ENCODE measurements at regions not wholly inside any gene's neighbourhood (a gene's known extent, or its start where the extent isn't known, plus 50 kb on each side); places are given as distances from the start of the nearest gene placed in this dataset.

DNA sequence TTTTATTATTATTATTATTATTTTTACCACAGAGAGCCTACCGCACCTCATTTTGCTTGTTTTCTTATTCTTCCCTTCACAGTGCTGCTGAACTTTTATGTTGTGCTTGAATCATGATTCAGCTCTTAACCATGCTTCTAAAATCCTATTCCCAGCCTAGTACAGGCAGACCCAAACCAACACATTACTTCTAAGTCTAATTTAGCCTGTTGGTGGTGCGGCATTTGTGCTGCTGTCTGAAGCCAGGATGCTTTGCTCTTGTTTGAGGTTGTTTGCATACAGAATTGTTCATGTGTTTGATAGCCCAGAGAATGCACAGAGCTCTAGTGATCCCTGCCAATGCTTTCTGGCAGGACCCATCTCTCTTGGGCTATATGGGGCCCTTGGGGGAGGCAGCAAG, 213.5 kb upstream of the KCNG1 start:
- TF ChIP-seq, protein P1, sequence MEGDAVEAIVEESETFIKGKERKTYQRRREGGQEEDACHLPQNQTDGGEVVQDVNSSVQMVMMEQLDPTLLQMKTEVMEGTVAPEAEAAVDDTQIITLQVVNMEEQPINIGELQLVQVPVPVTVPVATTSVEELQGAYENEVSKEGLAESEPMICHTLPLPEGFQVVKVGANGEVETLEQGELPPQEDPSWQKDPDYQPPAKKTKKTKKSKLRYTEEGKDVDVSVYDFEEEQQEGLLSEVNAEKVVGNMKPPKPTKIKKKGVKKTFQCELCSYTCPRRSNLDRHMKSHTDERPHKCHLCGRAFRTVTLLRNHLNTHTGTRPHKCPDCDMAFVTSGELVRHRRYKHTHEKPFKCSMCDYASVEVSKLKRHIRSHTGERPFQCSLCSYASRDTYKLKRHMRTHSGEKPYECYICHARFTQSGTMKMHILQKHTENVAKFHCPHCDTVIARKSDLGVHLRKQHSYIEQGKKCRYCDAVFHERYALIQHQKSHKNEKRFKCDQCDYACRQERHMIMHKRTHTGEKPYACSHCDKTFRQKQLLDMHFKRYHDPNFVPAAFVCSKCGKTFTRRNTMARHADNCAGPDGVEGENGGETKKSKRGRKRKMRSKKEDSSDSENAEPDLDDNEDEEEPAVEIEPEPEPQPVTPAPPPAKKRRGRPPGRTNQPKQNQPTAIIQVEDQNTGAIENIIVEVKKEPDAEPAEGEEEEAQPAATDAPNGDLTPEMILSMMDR (conservative IDR thresholded peaks at IDR 0.05) = no peak
- no peak overlapping the region for H3K27ac ChIP-seq

DNA sequence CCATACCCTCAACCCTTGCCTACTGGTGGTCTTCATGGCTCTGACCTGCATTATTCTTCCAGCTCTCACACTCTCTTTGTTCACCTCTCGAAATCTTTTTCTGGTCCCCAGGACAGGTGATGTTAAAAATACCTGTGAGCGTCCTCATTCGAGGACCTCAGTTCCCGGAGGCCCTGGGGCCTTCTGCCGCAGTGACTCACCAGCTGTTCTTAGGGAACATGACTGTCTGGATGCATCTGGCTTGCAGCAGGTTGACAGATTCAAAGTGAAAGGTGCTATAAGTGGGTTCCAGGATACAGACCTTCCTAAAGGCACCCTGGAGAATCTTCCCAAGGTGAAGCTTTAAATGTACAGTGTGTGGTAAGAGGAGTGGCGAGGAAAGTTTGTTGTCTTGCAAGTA, 210.4 kb upstream of the KCNG1 start:
- no peak overlapping the region for H3K27ac ChIP-seq
- TF ChIP-seq, protein P1 (conservative IDR thresholded peaks at IDR 0.05) = no peak

DNA sequence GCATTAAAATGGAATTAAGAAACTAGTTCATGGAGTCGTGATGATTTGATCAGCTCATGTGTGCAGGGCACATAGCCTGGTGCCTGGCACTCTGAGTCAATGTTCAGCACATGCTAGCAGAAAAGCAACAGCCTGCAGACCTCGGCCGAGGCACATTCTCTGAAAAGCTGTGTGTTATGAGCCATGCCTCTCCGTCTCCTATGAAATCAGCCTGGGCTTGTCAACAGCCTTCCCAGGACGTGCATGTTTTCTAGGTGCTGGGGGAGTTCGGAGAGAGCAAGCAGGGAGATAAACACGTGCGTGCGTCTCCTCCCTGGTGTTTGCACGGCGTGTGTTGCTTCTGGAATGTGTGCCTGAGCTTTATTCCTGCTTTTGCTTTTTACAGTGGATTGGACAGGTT, 207.8 kb upstream of the KCNG1 start:
- TF ChIP-seq, protein P1 (conservative IDR thresholded peaks at IDR 0.05) = no peak
- H3K27ac ChIP-seq = no peak overlapping the region

DNA sequence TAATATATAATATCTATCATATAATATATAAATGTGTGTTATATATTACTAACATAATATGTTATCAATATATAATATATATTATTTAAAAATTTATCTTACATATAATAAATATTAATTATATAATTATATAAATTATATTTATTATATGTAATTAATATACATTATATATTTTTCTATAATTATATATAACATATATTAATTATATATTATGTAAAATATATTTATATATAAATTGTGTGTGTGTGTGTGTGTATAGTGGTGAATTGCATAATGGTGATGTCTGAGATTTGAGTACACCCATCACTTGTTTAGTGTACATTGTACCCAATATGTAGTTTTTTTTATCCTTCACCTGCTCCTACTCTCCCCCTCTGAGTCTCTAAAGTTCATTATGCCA, 205.9 kb upstream of the KCNG1 start:
- no peak overlapping the region for H3K27ac ChIP-seq
- TF ChIP-seq, protein P1 (conservative IDR thresholded peaks at IDR 0.05) = no peak

DNA sequence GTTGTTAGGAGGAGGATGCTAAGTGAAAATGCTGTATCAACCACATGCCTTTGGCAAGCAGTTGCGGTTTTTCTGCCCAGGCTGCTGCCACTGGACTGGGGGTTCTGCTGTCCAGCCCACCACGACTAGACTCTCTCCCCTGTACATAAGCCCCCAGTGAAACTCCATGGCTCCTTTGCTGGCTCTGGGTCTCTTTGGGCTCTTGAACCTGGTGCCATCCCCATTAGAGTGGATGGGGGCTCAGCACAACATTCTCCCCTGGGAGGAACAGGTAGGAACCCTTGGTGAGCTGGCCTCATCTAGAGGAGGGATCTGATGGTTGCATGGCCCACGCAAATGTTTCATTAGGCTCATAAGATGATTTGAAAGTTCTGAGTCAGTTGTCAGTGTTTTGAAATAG, 204.8 kb upstream of the KCNG1 start:
- TF ChIP-seq, protein P1 (conservative IDR thresholded peaks at IDR 0.05) = no peak
- no peak overlapping the region for H3K27ac ChIP-seq

DNA sequence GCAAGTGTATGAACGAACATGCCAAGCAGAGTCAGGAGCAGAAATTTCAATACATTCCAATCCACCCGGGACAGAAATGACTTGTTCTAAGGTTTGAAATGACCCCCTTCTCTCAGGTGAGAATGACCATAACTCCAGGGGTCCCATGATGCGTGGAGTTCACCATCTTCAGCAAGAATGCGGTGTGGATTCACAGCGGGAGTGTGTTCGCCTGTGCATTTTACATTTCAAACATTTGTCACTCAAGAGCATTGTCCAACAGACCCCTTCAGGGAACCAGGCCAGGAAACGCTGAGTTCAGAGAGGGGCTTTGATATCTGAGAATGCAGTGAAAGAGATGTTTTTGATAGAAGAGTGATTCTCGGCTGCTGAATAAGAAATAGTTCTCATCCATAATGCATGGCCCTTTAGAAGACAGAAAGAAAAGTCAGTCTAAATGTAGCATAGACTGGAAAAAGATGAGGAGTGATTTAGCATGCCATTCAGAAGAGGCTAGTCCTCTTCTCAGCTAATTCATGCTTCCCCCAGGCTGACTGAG, 200.3 kb upstream of the KCNG1 start:
- TF ChIP-seq, protein P1 (conservative IDR thresholded peaks at IDR 0.05) = no peak
- H3K27ac ChIP-seq = no peak overlapping the region

DNA sequence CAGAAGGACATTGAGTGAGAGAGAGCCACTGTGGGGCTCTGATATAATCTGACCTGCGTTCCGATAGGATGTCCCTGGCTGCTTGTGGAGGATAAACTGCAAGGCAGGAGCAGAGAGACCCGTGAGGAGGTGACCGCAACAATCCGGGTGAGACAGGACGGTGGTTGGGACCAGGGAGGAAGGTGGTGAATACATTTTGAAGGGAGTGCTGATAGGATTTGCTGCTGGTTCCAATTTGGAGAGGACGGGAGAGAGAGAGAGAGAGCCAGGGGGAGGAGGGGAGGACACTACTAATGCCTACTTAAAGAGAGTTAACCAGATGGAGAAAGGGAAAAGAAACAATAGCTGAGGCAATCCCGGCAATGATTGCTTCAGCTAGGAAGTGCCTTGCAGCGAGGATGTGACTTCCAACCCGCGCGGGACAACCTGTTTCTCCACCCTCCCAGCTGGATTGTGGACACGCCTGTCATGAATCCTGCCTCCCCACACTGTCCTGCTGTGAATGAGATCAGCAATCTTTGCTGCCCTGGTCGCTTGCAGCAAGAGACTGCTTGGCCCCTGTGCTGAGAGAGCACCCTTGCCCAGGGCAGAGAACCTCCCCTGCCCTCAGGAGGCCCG, 199.0 kb upstream of the KCNG1 start:
- TF ChIP-seq, protein P1 (conservative IDR thresholded peaks at IDR 0.05) = no peak
- peak overlapping the region; percentile 29; the same call in 1 of the 2 replicates for H3K27ac ChIP-seq

Data from VCaP (cell line).